WTC11 (cell line): ENCODE measurements at regions not wholly inside any gene's neighbourhood (a gene's known extent, or its start where the extent isn't known, plus 50 kb on each side); places are given as distances from the start of the nearest gene placed in this dataset.

Experiments used
- ATAC-seq: fragments of 200-7000 bp; cut with Tn5 transposase; 2 replicates; pipeline ENCODE4 v1.10.0; 2021; ENCODE audit warnings: mild to moderate bottlenecking, moderate library complexity
- CTCF ChIA-PET: fragments of 300-600 bp; sonication (Branson Sonifier 250); formaldehyde crosslinking; loops from one replicate; lab custom pipeline; 2021; ENCODE audit warnings: antibody characterized with exemption; lab: Charles Lee
- POLR2A ChIA-PET: fragments of 350-600 bp; sonication (Branson Sonifier 250); formaldehyde crosslinking; loops from one replicate; lab custom pipeline; 2021; ENCODE audit warnings: antibody characterized with exemption; lab: Charles Lee
- DNase-seq: peaks from one replicate; pipeline ENCODE4 v3.0.0; 2021; ENCODE audit warnings: low spot score
- H3K27ac Mint-ChIP-seq: 2 replicates; pipeline ENCODE4 v1.8.0; 2021; ENCODE audit warnings: mixed read lengths
- H3K27me3 Mint-ChIP-seq: 2 replicates; pipeline ENCODE4 v1.8.0; 2021; ENCODE audit warnings: low read depth, mild to moderate bottlenecking, moderate library complexity, mixed read lengths
- H3K36me3 Mint-ChIP-seq: 2 replicates; pipeline ENCODE4 v1.8.0; 2021; ENCODE audit warnings: mixed read lengths
- H3K4me1 Mint-ChIP-seq: 2 replicates; pipeline ENCODE4 v1.8.0; 2022; ENCODE audit warnings: mixed read lengths
- H3K4me3 Mint-ChIP-seq: 2 replicates; pipeline ENCODE4 v1.8.0; 2021; ENCODE audit warnings: mild to moderate bottlenecking, moderate library complexity, mixed read lengths
- H3K9me3 Mint-ChIP-seq: 2 replicates; pipeline ENCODE4 v1.8.0; 2021; ENCODE audit warnings: mixed read lengths
- ATF1 ChIP-seq: sonication (generic); formaldehyde crosslinking; IDR thresholded peaks from 2 replicates; pipeline ENCODE4 v1.8.1; 2023; ENCODE audit warnings: mild to moderate bottlenecking, moderate library complexity, missing genetic modification reagents
- ESRRA ChIP-seq: sonication (generic); formaldehyde crosslinking; IDR thresholded peaks from 2 replicates; pipeline ENCODE4 v1.8.1; 2022; ENCODE audit warnings: mild to moderate bottlenecking, missing genetic modification reagents, borderline replicate concordance
- GABPB1 ChIP-seq: sonication (generic); formaldehyde crosslinking; IDR thresholded peaks from 2 replicates; pipeline ENCODE4 v1.8.1; 2023; ENCODE audit warnings: mild to moderate bottlenecking, missing genetic modification reagents
- KAT7 ChIP-seq: sonication (generic); formaldehyde crosslinking; IDR thresholded peaks from 2 replicates; pipeline ENCODE4 v1.8.1; 2023; ENCODE audit warnings: missing genetic modification reagents, mild to moderate bottlenecking, borderline replicate concordance
- NFYB ChIP-seq: sonication (generic); formaldehyde crosslinking; conservative IDR thresholded peaks from 2 replicates; pipeline ENCODE4 v1.8.0; 2022; ENCODE audit warnings: low read depth, missing genetic modification reagents
- NR3C1 ChIP-seq: sonication (generic); formaldehyde crosslinking; conservative IDR thresholded peaks from 2 replicates; pipeline ENCODE4 v1.8.1; 2023; ENCODE audit warnings: low read depth, mild to moderate bottlenecking, missing genetic modification reagents
- SMAD3 ChIP-seq: sonication (generic); formaldehyde crosslinking; IDR thresholded peaks from 2 replicates; pipeline ENCODE4 v1.8.0; 2022; ENCODE audit warnings: missing genetic modification reagents, mild to moderate bottlenecking, borderline replicate concordance
- SOX15 ChIP-seq: fragments of 250-450 bp; sonication (Bioruptor Pico); IDR thresholded peaks from 2 replicates; pipeline ENCODE4 v1.9.0; 2021; ENCODE audit warnings: mild to moderate bottlenecking
- TP53 ChIP-seq: sonication (generic); formaldehyde crosslinking; IDR thresholded peaks from 2 replicates; pipeline ENCODE4 v1.8.1; 2023; ENCODE audit warnings: mild to moderate bottlenecking, missing genetic modification reagents
- TF ChIP-seq, protein P1 (sequence below): fragments of 250-450 bp; sonication (Bioruptor Pico); IDR thresholded peaks from 2 replicates; pipeline ENCODE4 v1.9.0; 2021; ENCODE audit warnings: moderate library complexity, mild to moderate bottlenecking, inconsistent platforms, borderline replicate concordance
- TF ChIP-seq, protein P2 (sequence below): fragments of 250-450 bp; sonication (Bioruptor Pico); conservative IDR thresholded peaks from 2 replicates; pipeline ENCODE4 v1.9.0; 2021; ENCODE audit warnings: mild to moderate bottlenecking
- TF ChIP-seq, protein P3 (sequence below): fragments of 250-450 bp; sonication (Bioruptor Pico); IDR thresholded peaks from 2 replicates; pipeline ENCODE4 v1.9.0; 2021; ENCODE audit warnings: mild to moderate bottlenecking, borderline replicate concordance
- TF ChIP-seq, protein P4 (sequence below): fragments of 250-450 bp; sonication (Bioruptor Pico); IDR thresholded peaks from 2 replicates; pipeline ENCODE4 v2.1.2; 2022; ENCODE audit warnings: mild to moderate bottlenecking, moderate library complexity

DNA sequence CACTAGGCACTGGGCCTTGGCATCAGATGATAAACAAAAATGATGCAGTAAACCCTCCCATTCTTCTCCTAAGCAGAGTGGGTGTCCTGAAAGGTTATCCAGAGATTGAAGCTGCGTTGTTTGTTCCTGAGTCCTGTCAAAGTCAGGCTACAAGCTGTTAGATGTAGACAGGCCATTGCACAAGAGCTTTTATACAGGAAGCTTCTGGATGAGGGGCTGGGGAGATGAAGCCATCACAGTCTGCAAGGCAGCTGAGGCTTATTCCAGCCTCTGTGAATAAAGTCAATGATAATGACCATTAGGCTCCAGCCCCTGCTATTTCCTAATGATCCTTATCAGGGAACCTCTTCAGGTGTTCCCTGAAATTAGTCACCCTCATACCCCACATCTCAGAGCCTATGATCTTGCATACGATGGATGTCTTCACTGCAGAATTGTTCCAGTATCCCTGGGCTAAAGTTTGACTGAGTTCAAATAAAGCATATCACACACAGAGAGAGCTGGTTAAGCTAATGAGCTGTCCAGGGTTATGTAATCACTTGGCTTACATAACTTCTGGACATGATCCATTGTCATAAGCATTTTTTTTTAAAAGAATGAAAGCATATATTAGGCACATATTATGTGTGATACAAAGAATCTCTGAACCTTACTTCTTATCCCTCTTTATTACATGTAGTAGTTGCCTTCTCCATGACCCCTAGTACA, 337.1 kb upstream of the OR4E1 start:
- ATAC-seq (no peak), DNase-seq (no peak)
- no peak overlapping the region for H3K4me3 Mint-ChIP-seq
- no peaks in the 10 kb centered on the region for H3K36me3 Mint-ChIP-seq
- H3K27ac Mint-ChIP-seq: no peak overlapping the region
- ChIA-PET POLR2A (no interaction called here), CTCF (interaction anchor here (0.9 to 4.1 kb wide), 8 partner anchors 10 to 159 kb away, joined by 3 to 18 read pairs (median 4); no protein-coding TSS in a partner anchor)
- no peaks in the 10 kb centered on the region for H3K4me1 Mint-ChIP-seq
- no peak for TF ChIP-seq NR3C1 (CRISPR knock-in tag)
- TF ChIP-seq ATF1 (CRISPR knock-in tag): no peak
- TF ChIP-seq, protein P1, sequence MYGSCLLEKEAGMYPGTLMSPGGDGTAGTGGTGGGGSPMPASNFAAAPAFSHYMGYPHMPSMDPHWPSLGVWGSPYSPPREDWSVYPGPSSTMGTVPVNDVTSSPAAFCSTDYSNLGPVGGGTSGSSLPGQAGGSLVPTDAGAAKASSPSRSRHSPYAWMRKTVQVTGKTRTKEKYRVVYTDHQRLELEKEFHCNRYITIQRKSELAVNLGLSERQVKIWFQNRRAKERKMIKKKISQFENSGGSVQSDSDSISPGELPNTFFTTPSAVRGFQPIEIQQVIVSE (CRISPR knock-in tag): no peak
- TF ChIP-seq, protein P2, sequence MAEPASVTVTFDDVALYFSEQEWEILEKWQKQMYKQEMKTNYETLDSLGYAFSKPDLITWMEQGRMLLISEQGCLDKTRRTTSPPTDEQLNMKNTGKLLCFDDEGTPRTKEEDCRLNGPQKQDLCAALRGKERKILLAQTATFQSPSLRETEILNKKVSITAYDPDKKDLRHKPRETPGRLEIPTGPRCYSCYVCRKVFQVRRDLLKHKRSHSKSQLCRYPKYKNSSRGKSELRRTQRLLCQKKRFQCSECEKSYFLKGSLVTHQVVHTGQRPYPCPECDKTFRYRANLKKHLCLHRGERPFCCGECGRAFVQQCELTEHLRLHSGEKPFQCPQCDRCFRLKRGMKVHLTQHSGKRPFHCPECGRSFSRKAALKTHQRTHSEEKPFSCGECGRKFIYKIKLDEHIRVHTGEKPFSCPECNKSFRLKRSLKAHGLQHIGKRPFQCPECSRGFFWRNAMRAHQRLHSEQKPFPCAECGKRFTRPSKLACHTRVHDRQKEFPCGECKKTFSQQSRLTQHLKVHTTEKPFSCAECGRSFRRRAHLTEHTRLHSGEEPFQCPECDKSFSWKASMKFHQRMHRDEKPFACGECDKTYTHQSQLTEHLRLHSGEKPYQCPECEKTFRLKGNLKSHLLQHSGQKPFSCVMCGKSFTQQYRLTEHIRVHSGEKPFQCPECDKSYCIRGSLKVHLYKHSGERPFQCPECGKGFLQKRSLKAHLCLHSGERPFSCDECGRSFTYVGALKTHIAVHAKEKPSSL: no peak
- TF ChIP-seq, protein P3, sequence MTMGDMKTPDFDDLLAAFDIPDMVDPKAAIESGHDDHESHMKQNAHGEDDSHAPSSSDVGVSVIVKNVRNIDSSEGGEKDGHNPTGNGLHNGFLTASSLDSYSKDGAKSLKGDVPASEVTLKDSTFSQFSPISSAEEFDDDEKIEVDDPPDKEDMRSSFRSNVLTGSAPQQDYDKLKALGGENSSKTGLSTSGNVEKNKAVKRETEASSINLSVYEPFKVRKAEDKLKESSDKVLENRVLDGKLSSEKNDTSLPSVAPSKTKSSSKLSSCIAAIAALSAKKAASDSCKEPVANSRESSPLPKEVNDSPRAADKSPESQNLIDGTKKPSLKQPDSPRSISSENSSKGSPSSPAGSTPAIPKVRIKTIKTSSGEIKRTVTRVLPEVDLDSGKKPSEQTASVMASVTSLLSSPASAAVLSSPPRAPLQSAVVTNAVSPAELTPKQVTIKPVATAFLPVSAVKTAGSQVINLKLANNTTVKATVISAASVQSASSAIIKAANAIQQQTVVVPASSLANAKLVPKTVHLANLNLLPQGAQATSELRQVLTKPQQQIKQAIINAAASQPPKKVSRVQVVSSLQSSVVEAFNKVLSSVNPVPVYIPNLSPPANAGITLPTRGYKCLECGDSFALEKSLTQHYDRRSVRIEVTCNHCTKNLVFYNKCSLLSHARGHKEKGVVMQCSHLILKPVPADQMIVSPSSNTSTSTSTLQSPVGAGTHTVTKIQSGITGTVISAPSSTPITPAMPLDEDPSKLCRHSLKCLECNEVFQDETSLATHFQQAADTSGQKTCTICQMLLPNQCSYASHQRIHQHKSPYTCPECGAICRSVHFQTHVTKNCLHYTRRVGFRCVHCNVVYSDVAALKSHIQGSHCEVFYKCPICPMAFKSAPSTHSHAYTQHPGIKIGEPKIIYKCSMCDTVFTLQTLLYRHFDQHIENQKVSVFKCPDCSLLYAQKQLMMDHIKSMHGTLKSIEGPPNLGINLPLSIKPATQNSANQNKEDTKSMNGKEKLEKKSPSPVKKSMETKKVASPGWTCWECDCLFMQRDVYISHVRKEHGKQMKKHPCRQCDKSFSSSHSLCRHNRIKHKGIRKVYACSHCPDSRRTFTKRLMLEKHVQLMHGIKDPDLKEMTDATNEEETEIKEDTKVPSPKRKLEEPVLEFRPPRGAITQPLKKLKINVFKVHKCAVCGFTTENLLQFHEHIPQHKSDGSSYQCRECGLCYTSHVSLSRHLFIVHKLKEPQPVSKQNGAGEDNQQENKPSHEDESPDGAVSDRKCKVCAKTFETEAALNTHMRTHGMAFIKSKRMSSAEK: no peak
- TF ChIP-seq SMAD3 (CRISPR knock-in tag): no peak
- H3K9me3 Mint-ChIP-seq: peaks cover 4% of the 10 kb centered on the region; the same call in 1 of the 2 replicates
- H3K27me3 Mint-ChIP-seq: peaks cover 16% of the 10 kb centered on the region

DNA sequence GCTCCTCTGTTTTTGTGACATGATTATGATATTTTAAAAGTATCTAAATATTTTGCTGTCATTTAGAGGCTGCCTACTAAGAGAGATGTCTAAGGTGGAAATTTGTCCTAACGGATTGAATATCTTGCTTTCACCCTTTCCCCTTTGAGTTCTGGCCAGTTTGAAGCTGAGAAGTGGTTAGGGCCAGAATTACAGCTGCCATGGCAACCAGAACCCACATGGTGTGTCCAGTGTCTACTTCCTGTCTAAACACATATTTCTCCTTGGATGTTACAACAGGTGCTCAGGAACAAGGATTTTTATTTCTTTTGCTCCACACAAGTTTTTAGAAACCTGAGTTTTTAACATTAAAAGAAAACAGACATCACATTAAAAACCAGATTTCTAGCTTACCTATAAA, 335.1 kb upstream of the OR4E1 start:
- no peak for TF ChIP-seq SOX15 (CRISPR knock-in tag)
- no peak for TF ChIP-seq TP53 (CRISPR knock-in tag)
- TF ChIP-seq GABPB1 (CRISPR knock-in tag): no peak
- TF ChIP-seq KAT7 (CRISPR knock-in tag): no peak
- TF ChIP-seq, protein P4, sequence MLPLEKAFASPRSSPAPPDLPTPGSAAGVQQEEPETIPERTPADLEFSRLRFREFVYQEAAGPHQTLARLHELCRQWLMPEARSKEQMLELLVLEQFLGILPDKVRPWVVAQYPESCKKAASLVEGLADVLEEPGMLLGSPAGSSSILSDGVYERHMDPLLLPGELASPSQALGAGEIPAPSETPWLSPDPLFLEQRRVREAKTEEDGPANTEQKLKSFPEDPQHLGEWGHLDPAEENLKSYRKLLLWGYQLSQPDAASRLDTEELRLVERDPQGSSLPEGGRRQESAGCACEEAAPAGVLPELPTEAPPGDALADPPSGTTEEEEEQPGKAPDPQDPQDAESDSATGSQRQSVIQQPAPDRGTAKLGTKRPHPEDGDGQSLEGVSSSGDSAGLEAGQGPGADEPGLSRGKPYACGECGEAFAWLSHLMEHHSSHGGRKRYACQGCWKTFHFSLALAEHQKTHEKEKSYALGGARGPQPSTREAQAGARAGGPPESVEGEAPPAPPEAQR: no peak
- no peak for TF ChIP-seq NFYB (CRISPR knock-in tag)
- no peak for TF ChIP-seq ESRRA (CRISPR knock-in tag)
- Mint-ChIP-seq H3K4me3 (no peak overlapping the region), H3K4me1 (no peaks in the 10 kb centered on the region), H3K9me3 (peaks cover 4% of the 10 kb centered on the region; the same call in 1 of the 2 replicates), H3K36me3 (no peaks in the 10 kb centered on the region), H3K27me3 (peaks cover 13% of the 10 kb centered on the region), H3K27ac (no peak overlapping the region)
- ChIA-PET CTCF (interaction anchor here (1.2 to 4.1 kb wide), 4 partner anchors 12 to 157 kb away, joined by 4 to 18 read pairs (median 10); no protein-coding TSS in a partner anchor), POLR2A (no interaction called here)
- ATAC-seq: no peak
- DNase-seq: no peak
